HepG2 (cell line): ENCODE measurements at regions not wholly inside any gene's neighbourhood (a gene's known extent, or its start where the extent isn't known, plus 50 kb on each side); places are given as distances from the start of the nearest gene placed in this dataset.

Source experiments
- ATAC-seq: fragments of 200-7000 bp; cut with Tn5 transposase; 3 replicates; pipeline ENCODE4 v1.9.1; 2020; ENCODE audit warnings: mild to moderate bottlenecking, moderate library complexity
- BruUV-seq: library from RNA; stranded (reverse); fragments of 400-500 nt; replicated peaks from 2 replicates; lab custom pipeline; 2021; lab: Mats Ljungman, UMichigan
- CTCF ChIA-PET: fragments of 300-600 bp; formaldehyde crosslinking; extraction: SDS; loops from one replicate; lab custom pipeline; 2021; ENCODE audit warnings: low total read pairs, inconsistent platforms, low intra/inter-chr PET ratio; lab: Yijun Ruan, JAX
- POLR2A ChIA-PET: fragments of 350-600 bp; sonication (Branson Sonifier 250); formaldehyde crosslinking; loops from one replicate; lab custom pipeline; 2020; ENCODE audit warnings: antibody characterized with exemption, inconsistent platforms; lab: Yijun Ruan, JAX
- DNase-seq: peaks from one replicate; pipeline ENCODE4 v3.0.0-alpha.2; 2015; ENCODE audit warnings: low spot score
- FAIRE-seq: peaks from 3 replicates; lab custom pipeline; 2011; peaks lifted over from hg19 to GRCh38; lab: Jason Lieb, UNC
- H2AFZ ChIP-seq: one replicate; pipeline ENCODE4 v1.6.1; 2011; ENCODE audit warnings: low read length, inconsistent platforms
- H3K27ac ChIP-seq: fragments of 300-600 bp; 3 replicates; pipeline ENCODE4 v1.8.0; 2011; ENCODE audit warnings: mixed run types, mild to moderate bottlenecking, mixed read lengths, low read length, inconsistent platforms; ENCODE audit not compliant: insufficient read depth; ENCODE audit errors: extremely low read length
- H3K27me3 ChIP-seq, 2 experiments: fragments of 200-600 bp in 1 of 2; 2 replicates in 1 of 2; 3 replicates in 1 of 2; pipeline versions ENCODE4 v1.6.0 to v1.8.0; 2011; ENCODE audit warnings: low read length in 2 of 2, mild to moderate bottlenecking in 2 of 2, moderate library complexity in 2 of 2, inconsistent platforms in 1 of 2; ENCODE audit not compliant: insufficient read depth in 2 of 2, control insufficient read depth in 1 of 2
- H3K36me3 ChIP-seq, 2 experiments: fragments of 200-600 bp in 1 of 2; replicated peaks in 1 of 2; 2 replicates in 1 of 2; 3 replicates in 1 of 2; pipeline versions ENCODE4 v1.5.1 to v1.8.0; 2011; ENCODE audit warnings: low read length in 2 of 2, inconsistent platforms in 1 of 2; ENCODE audit not compliant: insufficient read depth in 2 of 2, control insufficient read depth in 1 of 2
- H3K4me1 ChIP-seq: 2 replicates; pipeline ENCODE4 v1.5.1; 2012; ENCODE audit warnings: low read length, inconsistent platforms; ENCODE audit not compliant: insufficient read depth
- H3K4me2 ChIP-seq: 2 replicates; pipeline ENCODE4 v1.6.0; 2011; ENCODE audit warnings: low read depth, low read length, inconsistent platforms
- H3K4me3 ChIP-seq, 3 experiments: fragments of 200-600 bp in 1 of 3; sonication (generic), shearing (Covaris generic) in 1 of 3; replicated peaks in 1 of 3; 2 replicates each; pipeline ENCODE4 v1.5.1; 2011 to 2016; ENCODE audit warnings: low read length in 3 of 3, inconsistent platforms in 2 of 3, low read depth in 2 of 3, mild to moderate bottlenecking in 2 of 3, control low read depth in 1 of 3, mixed read lengths in 1 of 3; ENCODE audit not compliant: insufficient read depth in 1 of 3
- H3K79me2 ChIP-seq: one replicate; pipeline ENCODE4 v1.6.1; 2011; ENCODE audit warnings: low read length, inconsistent platforms; ENCODE audit not compliant: insufficient read depth
- H3K9ac ChIP-seq: 2 replicates; pipeline ENCODE4 v1.6.0; 2011; ENCODE audit warnings: mild to moderate bottlenecking, low read depth, low read length, inconsistent platforms; ENCODE audit not compliant: insufficient read depth
- H3K9me3 ChIP-seq: 2 replicates; pipeline ENCODE4 v1.5.1; 2012; ENCODE audit warnings: mild to moderate bottlenecking, low read length
- H4K20me1 ChIP-seq: 2 replicates; pipeline ENCODE4 v1.6.0; 2011; ENCODE audit warnings: inconsistent platforms, mild to moderate bottlenecking, low read length, moderate library complexity; ENCODE audit not compliant: insufficient read depth
- ATAD3A ChIP-seq: sonication (generic); formaldehyde crosslinking; IDR thresholded peaks from 2 replicates; pipeline ENCODE4 v1.4.0; 2020; ENCODE audit warnings: missing genetic modification reagents
- HCFC1 ChIP-seq: fragments of 150-350 bp; IDR thresholded peaks from 2 replicates; pipeline ENCODE4 v1.6.1; 2014; ENCODE audit warnings: low read depth, low read length
- HNF4A ChIP-seq: sonication (generic); formaldehyde crosslinking; IDR thresholded peaks from 2 replicates; pipeline ENCODE4 v1.4.0; 2020; ENCODE audit warnings: missing genetic modification reagents
- MAZ ChIP-seq, 2 experiments: sonication (generic) in 1 of 2; formaldehyde crosslinking in 1 of 2; IDR thresholded peaks; 2 replicates each; pipeline versions ENCODE4 v1.5.0 to v1.6.1; 2012 to 2020; ENCODE audit warnings: low read depth in 2 of 2, mild to moderate bottlenecking in 2 of 2, borderline replicate concordance in 1 of 2, improper control_type of control experiment in 1 of 2, low read length in 1 of 2, missing genetic modification reagents in 1 of 2, moderate library complexity in 1 of 2
- SIN3A ChIP-seq: IDR thresholded peaks from 2 replicates; pipeline ENCODE4 v1.6.1; 2011; ENCODE audit warnings: low read depth, mild to moderate bottlenecking, control low read depth, low read length, borderline replicate concordance
- SOX13 ChIP-seq, 3 experiments: fragments of 450-650 bp in 1 of 3; sonication (generic) in 1 of 3; formaldehyde crosslinking in 1 of 3; IDR thresholded peaks in 2 of 3; conservative IDR thresholded peaks in 1 of 3; 2 replicates each; pipeline versions ENCODE4 v1.5.0 to v1.6.1; 2016 to 2020; ENCODE audit warnings: antibody characterized with exemption in 1 of 3, mild to moderate bottlenecking in 1 of 3, missing compliant biosample characterization in 1 of 3, missing genetic modification reagents in 1 of 3, moderate library complexity in 1 of 3
- SOX5 ChIP-seq: IDR thresholded peaks from 2 replicates; pipeline ENCODE4 v1.6.1; 2016; ENCODE audit warnings: borderline replicate concordance
- ZNF703 ChIP-seq: sonication (generic); formaldehyde crosslinking; IDR thresholded peaks from 2 replicates; pipeline ENCODE4 v1.5.1; 2020; ENCODE audit warnings: missing genetic modification reagents, mild to moderate bottlenecking, moderate library complexity, borderline replicate concordance
- WGBS: methylation state at CpG from one replicate; pipeline ENCODE4 v1.1.6; 2017; ENCODE audit warnings: low lambda C conversion rate; 5-methylcytosine and 5-hydroxymethylcytosine counted together
- in situ Hi-C: cut with HindIII; loops from 2 replicates; pipeline ENCODE4 v1.10.0; 2017; ENCODE audit warnings: low pct_unique_long_range_greater_than_20kb; ENCODE audit not compliant: extremely low pct_ligation_motif_present
- intact Hi-C: fragments of 100-400 bp; cut with micrococcal nuclease; formaldehyde crosslinking; loops from one replicate; pipeline ENCODE4 v1.10.0; 2022; ENCODE audit not compliant: unreplicated experiment
- TF ChIP-seq, protein P1 (sequence below): sonication (generic); formaldehyde crosslinking; IDR thresholded peaks from 2 replicates; pipeline ENCODE4 v1.4.0; 2020; ENCODE audit warnings: missing genetic modification reagents
- TF ChIP-seq, protein P2 (sequence below): sonication (generic); IDR thresholded peaks from 2 replicates; pipeline ENCODE4 v1.6.1; 2016; ENCODE audit warnings: low read depth, borderline replicate concordance

DNA sequence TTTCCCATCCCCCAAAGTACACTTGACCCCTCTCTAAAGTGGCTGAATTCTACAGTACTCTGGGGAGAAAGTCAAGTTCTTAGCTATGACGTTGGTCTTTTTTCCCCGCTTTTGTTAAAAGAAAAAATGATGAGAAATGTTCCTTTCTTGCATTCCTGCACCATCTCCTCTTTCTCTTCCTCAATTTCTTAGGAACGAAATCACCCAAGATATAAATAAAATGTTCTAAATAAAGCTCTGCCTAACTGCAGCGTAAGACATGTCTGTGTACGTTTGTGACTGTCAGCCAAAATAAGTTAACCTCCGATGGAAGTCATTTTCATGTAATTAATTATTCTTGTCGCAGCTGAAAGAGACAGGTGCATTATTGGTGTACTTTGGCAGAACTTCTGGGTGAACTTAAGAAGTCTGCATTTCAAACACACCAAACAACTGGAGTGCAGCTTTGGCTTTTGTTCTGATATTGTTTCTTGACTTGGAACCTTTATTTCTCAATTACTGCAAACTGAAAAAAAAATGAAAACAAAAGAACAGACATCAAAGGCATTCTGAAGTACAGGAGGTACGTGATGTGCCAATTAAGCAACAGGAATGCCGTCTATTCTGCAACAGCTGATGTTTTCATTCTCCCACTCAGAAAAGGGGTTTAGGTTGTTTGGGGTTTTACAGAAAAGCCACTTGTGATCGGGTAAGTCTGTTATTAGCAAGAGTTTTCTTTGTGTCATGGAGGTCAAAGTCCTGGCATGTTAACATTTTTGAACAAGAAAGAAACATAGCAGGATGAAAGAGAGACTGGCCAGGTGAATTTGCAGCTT is 82.4 kb upstream of the SDK1 start:
- Histone ChIP-seq H3K27me3 (0 out of 5 replicates have a peak, but pooled peaks cover 0 to 3% of the 10 kb centered on the region in 2 experiments), H4K20me1 (no peaks in the 10 kb centered on the region), H3K27ac (no peak overlapping the region), H3K79me2 (no peaks in the 10 kb centered on the region), H3K4me3 (no peak overlapping the region), H3K36me3 (no peaks in the 10 kb centered on the region), H3K9me3 (no peaks in the 10 kb centered on the region), H3K4me2 (peak overlapping the region; percentile 28), H3K4me1 (peaks cover 17% of the 10 kb centered on the region), H2AFZ (no peak overlapping the region), H3K9ac (no peak overlapping the region)
- no TSS peak for BruUV-seq
- peak; percentile 58 for DNase-seq
- 5% methylated on average over 10 of the region's 10 CpGs for WGBS
- ChIA-PET CTCF (no interaction called here), POLR2A (no interaction called here)
- no peak for FAIRE-seq
- TF ChIP-seq SIN3A (no peak), HCFC1 (no peak), ZNF703 (no peak), HNF4A (CRISPR knock-in tag) (0 out of 2 replicates have a peak, but pooled peaks have one; percentile 7), SOX5 (CRISPR knock-in tag) (peak; percentile 32; the same call in 1 of the 2 replicates), MAZ (IDR thresholded peaks at IDR 0.05; ENCODE audit: borderline replicate concordance, low read depth, low read length) (no peak), MAZ (CRISPR knock-in tag; IDR thresholded peaks at IDR 0.05; ENCODE audit: low read depth) (no peak), ATAD3A (CRISPR knock-in tag) (no peak), SOX13 (IDR thresholded peaks at IDR 0.05) (no peak), SOX13 (CRISPR knock-in tag; conservative IDR thresholded peaks at IDR 0.05 in 1 of 2, IDR thresholded peaks at IDR 0.05 in 1 of 2) (peak in 1 of 2 experiments; percentile 51; a peak in 2 of 4 replicates)
- TF ChIP-seq, protein P1, sequence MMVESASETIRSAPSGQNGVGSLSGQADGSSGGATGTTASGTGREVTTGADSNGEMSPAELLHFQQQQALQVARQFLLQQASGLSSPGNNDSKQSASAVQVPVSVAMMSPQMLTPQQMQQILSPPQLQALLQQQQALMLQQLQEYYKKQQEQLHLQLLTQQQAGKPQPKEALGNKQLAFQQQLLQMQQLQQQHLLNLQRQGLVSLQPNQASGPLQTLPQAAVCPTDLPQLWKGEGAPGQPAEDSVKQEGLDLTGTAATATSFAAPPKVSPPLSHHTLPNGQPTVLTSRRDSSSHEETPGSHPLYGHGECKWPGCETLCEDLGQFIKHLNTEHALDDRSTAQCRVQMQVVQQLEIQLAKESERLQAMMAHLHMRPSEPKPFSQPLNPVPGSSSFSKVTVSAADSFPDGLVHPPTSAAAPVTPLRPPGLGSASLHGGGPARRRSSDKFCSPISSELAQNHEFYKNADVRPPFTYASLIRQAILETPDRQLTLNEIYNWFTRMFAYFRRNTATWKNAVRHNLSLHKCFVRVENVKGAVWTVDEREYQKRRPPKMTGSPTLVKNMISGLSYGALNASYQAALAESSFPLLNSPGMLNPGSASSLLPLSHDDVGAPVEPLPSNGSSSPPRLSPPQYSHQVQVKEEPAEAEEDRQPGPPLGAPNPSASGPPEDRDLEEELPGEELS (CRISPR knock-in tag): no peak
- TF ChIP-seq, protein P2, sequence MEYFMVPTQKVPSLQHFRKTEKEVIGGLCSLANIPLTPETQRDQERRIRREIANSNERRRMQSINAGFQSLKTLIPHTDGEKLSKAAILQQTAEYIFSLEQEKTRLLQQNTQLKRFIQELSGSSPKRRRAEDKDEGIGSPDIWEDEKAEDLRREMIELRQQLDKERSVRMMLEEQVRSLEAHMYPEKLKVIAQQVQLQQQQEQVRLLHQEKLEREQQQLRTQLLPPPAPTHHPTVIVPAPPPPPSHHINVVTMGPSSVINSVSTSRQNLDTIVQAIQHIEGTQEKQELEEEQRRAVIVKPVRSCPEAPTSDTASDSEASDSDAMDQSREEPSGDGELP: peak; percentile 24; the same call in 1 of the 2 replicates
- intact Hi-C loops: no loop called here
- ATAC-seq: no peak
- in situ Hi-C loops: no loop called here
